Endothelial cell of umbilical vein (primary cell): ENCODE measurements at regions not wholly inside any gene's neighbourhood (a gene's known extent, or its start where the extent isn't known, plus 50 kb on each side); places are given as distances from the start of the nearest gene placed in this dataset.

Experiments used
- BruUV-seq: library from RNA; stranded (reverse); fragments of 400-500 nt; replicated peaks from 2 replicates; lab custom pipeline; 2021; lab: Mats Ljungman, UMichigan
- CTCF ChIA-PET: fragments of 300-600, 350-600 bp; sonication (Branson Sonifier 250); formaldehyde crosslinking; loops from one replicate; lab custom pipeline; 2021; ENCODE audit warnings: antibody characterized with exemption, inconsistent platforms; lab: Charles Lee
- POLR2A ChIA-PET: fragments of 300-600, 350-600 bp; sonication (Branson Sonifier 250); formaldehyde crosslinking; loops from one replicate; lab custom pipeline; 2021; ENCODE audit warnings: antibody characterized with exemption, inconsistent platforms; lab: Charles Lee
- DNase-seq: peaks from one replicate; pipeline ENCODE4 v3.0.0-alpha.2; 2011; ENCODE audit warnings: low read depth, low spot score
- FAIRE-seq: peaks from 2 replicates; lab custom pipeline; 2011; peaks lifted over from hg19 to GRCh38; lab: Jason Lieb, UNC
- H2AFZ ChIP-seq: 2 replicates; pipeline ENCODE4 v1.6.0; 2012; ENCODE audit warnings: low read depth, low read length, control low read depth, inconsistent platforms
- H3K27ac ChIP-seq: 2 replicates; pipeline ENCODE4 v1.5.1; 2011; ENCODE audit warnings: low read depth, mild to moderate bottlenecking, control low read depth, low read length, moderate library complexity; ENCODE audit not compliant: insufficient read depth
- H3K27me3 ChIP-seq, 2 experiments: 2 replicates each; pipeline versions ENCODE4 v1.6.0 to v1.6.1; 2011; ENCODE audit warnings: low read length in 2 of 2, mixed read lengths in 1 of 2; ENCODE audit not compliant: control insufficient read depth in 2 of 2, insufficient read depth in 2 of 2
- H3K36me3 ChIP-seq, 2 experiments: 2 replicates in 1 of 2; 3 replicates in 1 of 2; pipeline ENCODE4 v1.5.1; 2011; ENCODE audit warnings: low read length in 2 of 2, mild to moderate bottlenecking in 1 of 2, moderate library complexity in 1 of 2; ENCODE audit not compliant: control insufficient read depth in 2 of 2, insufficient read depth in 2 of 2; ENCODE audit errors: extremely low read depth in 1 of 2
- H3K4me1 ChIP-seq: 3 replicates; pipeline ENCODE4 v1.5.1; 2011; ENCODE audit warnings: mild to moderate bottlenecking, low read length; ENCODE audit not compliant: control insufficient read depth, insufficient read depth; ENCODE audit errors: extremely low read depth
- H3K4me2 ChIP-seq: 2 replicates; pipeline ENCODE4 v1.6.1; 2011; ENCODE audit warnings: low read length, control low read depth, mixed read lengths; ENCODE audit not compliant: insufficient read depth
- H3K4me3 ChIP-seq, 3 experiments: fragments of 200-600 bp in 1 of 3; sonication (generic), shearing (Covaris generic) in 1 of 3; replicated peaks in 1 of 3; 2 replicates each; pipeline ENCODE4 v1.5.1; 2011 to 2016; ENCODE audit warnings: control low read depth in 3 of 3, low read length in 3 of 3, mild to moderate bottlenecking in 2 of 3, inconsistent platforms in 1 of 3, low read depth in 1 of 3, moderate library complexity in 1 of 3; ENCODE audit not compliant: insufficient read depth in 1 of 3
- H3K79me2 ChIP-seq: 2 replicates; pipeline ENCODE4 v1.6.0; 2012; ENCODE audit warnings: low read length, inconsistent platforms; ENCODE audit not compliant: control insufficient read depth, insufficient read depth
- H3K9ac ChIP-seq: replicated peaks from 2 replicates; pipeline ENCODE3; 2011; ENCODE audit warnings: low read length, control low read depth; ENCODE audit not compliant: insufficient read depth; ENCODE audit errors: extremely low read depth
- H3K9me1 ChIP-seq: replicated peaks from 3 replicates; pipeline ENCODE4 v1.6.0; 2011; ENCODE audit warnings: mild to moderate bottlenecking, low read length; ENCODE audit not compliant: control insufficient read depth, insufficient read depth; ENCODE audit errors: extremely low read depth
- H3K9me3 ChIP-seq: replicated peaks from 2 replicates; pipeline ENCODE4 v1.5.1; 2012; ENCODE audit warnings: low read length, inconsistent platforms; ENCODE audit not compliant: control insufficient read depth, insufficient read depth
- H4K20me1 ChIP-seq: replicated peaks from 2 replicates; pipeline ENCODE3; 2011; ENCODE audit warnings: mild to moderate bottlenecking, low read length; ENCODE audit not compliant: control insufficient read depth, insufficient read depth; ENCODE audit errors: extremely low read depth
- CTCF ChIP-seq, 2 donors: IDR thresholded peaks; 1 replicate in 1 of 2; 2 replicates in 1 of 2; pipeline ENCODE4 v1.5.1; 2011; ENCODE audit warnings: low read length in 2 of 2, mild to moderate bottlenecking in 2 of 2, moderate library complexity in 2 of 2, control low read depth in 1 of 2, inconsistent platforms in 1 of 2, low read depth in 1 of 2; ENCODE audit not compliant: insufficient read depth in 1 of 2; ENCODE audit errors: extremely low read depth in 1 of 2
- EZH2 ChIP-seq: IDR thresholded peaks from 2 replicates; pipeline ENCODE4 v1.6.1; 2012; ENCODE audit warnings: borderline replicate concordance, low read depth, mild to moderate bottlenecking, moderate library complexity, low read length, inconsistent platforms; ENCODE audit not compliant: severe bottlenecking
- FOS ChIP-seq: IDR thresholded peaks from 2 replicates; pipeline ENCODE4 v1.6.1; 2011; ENCODE audit warnings: mild to moderate bottlenecking, low read length, moderate library complexity, borderline replicate concordance; ENCODE audit not compliant: insufficient read depth
- GATA2 ChIP-seq: IDR thresholded peaks from 2 replicates; pipeline ENCODE4 v1.7.0; 2011; ENCODE audit warnings: low read depth, mild to moderate bottlenecking, moderate library complexity, mixed read lengths, low read length; ENCODE audit not compliant: insufficient read length, insufficient read depth
- JUN ChIP-seq: IDR thresholded peaks from 2 replicates; pipeline ENCODE4 v1.6.1; 2011; ENCODE audit warnings: borderline replicate concordance, low read depth; ENCODE audit not compliant: insufficient read length, insufficient read depth
- MAX ChIP-seq: IDR thresholded peaks from 2 replicates; pipeline ENCODE4 v1.6.1; 2011; ENCODE audit not compliant: insufficient read depth, insufficient read length
- MYC ChIP-seq: IDR thresholded peaks from one replicate; pipeline ENCODE4 v1.6.1; 2011; ENCODE audit warnings: mild to moderate bottlenecking, low read depth, low read length
- POLR2A ChIP-seq: IDR thresholded peaks from 2 replicates; pipeline ENCODE4 v1.6.1; 2012; ENCODE audit warnings: low read depth, mild to moderate bottlenecking, control low read depth, low read length
- POLR2AphosphoS5 ChIP-seq: IDR thresholded peaks from 2 replicates; pipeline ENCODE4 v1.6.1; 2012; ENCODE audit warnings: low read depth, mild to moderate bottlenecking, control low read depth, low read length, moderate library complexity; ENCODE audit not compliant: insufficient read depth
- dilution Hi-C: fragments of 300-500 bp; cut with MboI; formaldehyde crosslinking; loops from one replicate; pipeline ENCODE4 v1.15.0; 2019; ENCODE audit warnings: low sequenced_read_pairs; ENCODE audit not compliant: extremely low pct_ligation_motif_present
- intact Hi-C: fragments of 100-400 bp; cut with micrococcal nuclease; formaldehyde crosslinking; loops from one replicate; pipeline ENCODE4 v1.10.0; 2022

DNA sequence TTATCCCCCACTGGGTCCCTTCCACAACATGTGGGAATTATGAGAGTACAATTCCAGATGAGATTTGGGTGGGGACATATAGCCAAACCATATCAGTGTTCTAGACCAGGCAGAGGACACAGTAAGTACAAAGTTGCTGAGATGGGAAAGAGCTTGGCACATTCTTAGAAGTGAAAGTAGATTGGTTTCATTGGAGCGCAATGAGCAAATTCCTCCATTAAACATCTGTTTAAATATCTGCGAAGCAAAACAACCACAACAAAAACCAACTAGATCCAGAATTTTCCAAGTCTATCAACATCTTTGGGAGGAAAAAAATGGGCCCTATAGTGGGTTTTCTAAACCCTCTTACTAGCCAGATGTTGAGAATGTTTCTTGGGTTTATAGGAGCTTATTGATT is 80.0 kb upstream of the STEAP1B start:
- Histone ChIP-seq H3K9ac (no peak overlapping the region), H2AFZ (no peak overlapping the region), H3K4me2 (no peak overlapping the region), H3K36me3 (no peaks in the 10 kb centered on the region), H3K4me3 (no peak overlapping the region), H3K4me1 (peaks cover 61% of the 10 kb centered on the region), H3K27me3 (no peaks in the 10 kb centered on the region), H3K79me2 (no peaks in the 10 kb centered on the region), H4K20me1 (no peaks in the 10 kb centered on the region), H3K27ac (no peak overlapping the region), H3K9me1 (no peaks in the 10 kb centered on the region), H3K9me3 (no peaks in the 10 kb centered on the region)
- DNase-seq: no peak
- no peak for TF ChIP-seq EZH2
- TF ChIP-seq JUN: no peak
- no peak for TF ChIP-seq CTCF (IDR thresholded peaks at IDR 0.05; ENCODE audit: extremely low read depth in 1 of 2, insufficient read depth in 1 of 2, low read depth in 1 of 2, low read length in 2 of 2)
- no peak for TF ChIP-seq FOS
- TF ChIP-seq POLR2A: no peak
- TF ChIP-seq MAX: no peak
- no peak for TF ChIP-seq MYC
- no peak for TF ChIP-seq POLR2AphosphoS5
- TF ChIP-seq GATA2: no peak
- CTCF ChIA-PET: interaction anchor here (5.3 kb wide), 1 partner anchor 148 kb away, joined by 36 read pairs; the partner anchor contains the start of gene IL6
- FAIRE-seq: no peak
- dilution Hi-C loops (no loop called here), intact Hi-C loops (loop anchor here (10.0 kb wide), 2 partner anchors 135 to 365 kb away; no protein-coding TSS in a partner anchor)
- POLR2A ChIA-PET: no interaction called here
- BruUV-seq: no TSS peak
